ENCODE measurements at regions not wholly inside any gene's neighbourhood (a gene's known extent, or its start where the extent isn't known, plus 50 kb on each side); places are given as distances from the start of the nearest gene placed in this dataset.

- Histone ChIP-seq H3K27ac (ENCODE audit: insufficient read depth, low read length) (no peak overlapping the region), H3K9ac (ENCODE audit: insufficient read depth, low read length) (no peak overlapping the region), H2AFZ (ENCODE audit: low read length) (no peak overlapping the region)
Observed at GRCh38 chr2:14790041-14790640, 157.6 kb downstream of the LRATD1 start.

GRCh38 chr2:14803994-14804393 lies 171.5 kb downstream of the LRATD1 start:
- H2AFZ ChIP-seq (ENCODE audit: low read length): no peak overlapping the region
- H3K9ac ChIP-seq (ENCODE audit: insufficient read depth, low read length): no peak overlapping the region
- TF ChIP-seq EZH2 (IDR thresholded peaks at IDR 0.05; ENCODE audit: low read length, missing control alignments) (no peak), CTCF (conservative IDR thresholded peaks at IDR 0.05 in 1 of 2, IDR thresholded peaks at IDR 0.05 in 1 of 2; ENCODE audit: low read depth in 1 of 2, low read length in 2 of 2) (no peak)
- no peaks in the 10 kb centered on the region for H3K9me3 ChIP-seq (ENCODE audit: control insufficient read depth, insufficient read depth, low read depth, low read length)
- H3K4me1 ChIP-seq (ENCODE audit: control insufficient read depth, extremely low read depth, insufficient read depth, low read length): no peaks in the 10 kb centered on the region
- no peak overlapping the region for H3K4me3 ChIP-seq (replicated peaks in 1 of 4; ENCODE audit: control extremely low read depth in 1 of 4, insufficient read depth in 1 of 4, low read depth in 3 of 4, low read length in 4 of 4)
- H3K27me3 ChIP-seq (ENCODE audit: control insufficient read depth, insufficient read depth, low read length): no peaks in the 10 kb centered on the region
- H3K79me2 ChIP-seq (ENCODE audit: control insufficient read depth, insufficient read depth, low read length): no peaks in the 10 kb centered on the region
- no peaks in the 10 kb centered on the region for H4K20me1 ChIP-seq (ENCODE audit: control insufficient read depth, extremely low read depth, insufficient read depth, low read length)
- H3K27ac ChIP-seq (ENCODE audit: insufficient read depth, low read length): no peak overlapping the region
- H3K4me2 ChIP-seq (ENCODE audit: extremely low read depth, insufficient read depth, low read length): no peak overlapping the region
- no peak for DNase-seq (ENCODE audit: low read depth in 2 of 2)
- no peaks in the 10 kb centered on the region for H3K36me3 ChIP-seq (ENCODE audit: control insufficient read depth, insufficient read depth, low read length)

More at GRCh38 chr2:14790041-14790640, 157.6 kb downstream of the LRATD1 start:
- H3K4me2 ChIP-seq (ENCODE audit: extremely low read depth, insufficient read depth, low read length): no peak overlapping the region
- H3K4me3 ChIP-seq (replicated peaks in 1 of 4; ENCODE audit: control extremely low read depth in 1 of 4, insufficient read depth in 1 of 4, low read depth in 3 of 4, low read length in 4 of 4): no peak overlapping the region
- H3K79me2 ChIP-seq (ENCODE audit: control insufficient read depth, insufficient read depth, low read length): no peaks in the 10 kb centered on the region
- H3K4me1 ChIP-seq (ENCODE audit: control insufficient read depth, extremely low read depth, insufficient read depth, low read length): no peaks in the 10 kb centered on the region
- TF ChIP-seq EZH2 (IDR thresholded peaks at IDR 0.05; ENCODE audit: low read length, missing control alignments) (no peak), CTCF (conservative IDR thresholded peaks at IDR 0.05 in 1 of 2, IDR thresholded peaks at IDR 0.05 in 1 of 2; ENCODE audit: low read depth in 1 of 2, low read length in 2 of 2) (no peak)
- DNase-seq (ENCODE audit: low read depth in 2 of 2): peak in 1 of 2 donors; percentile 66
- H3K9me3 ChIP-seq (ENCODE audit: control insufficient read depth, insufficient read depth, low read depth, low read length): no peaks in the 10 kb centered on the region
- H3K36me3 ChIP-seq (ENCODE audit: control insufficient read depth, insufficient read depth, low read length): no peaks in the 10 kb centered on the region
- no peaks in the 10 kb centered on the region for H3K27me3 ChIP-seq (ENCODE audit: control insufficient read depth, insufficient read depth, low read length)
- no peaks in the 10 kb centered on the region for H4K20me1 ChIP-seq (ENCODE audit: control insufficient read depth, extremely low read depth, insufficient read depth, low read length)

- Histone ChIP-seq H3K79me2 (ENCODE audit: control insufficient read depth, insufficient read depth, low read length) (no peaks in the 10 kb centered on the region), H3K36me3 (ENCODE audit: control insufficient read depth, insufficient read depth, low read length) (no peaks in the 10 kb centered on the region), H3K4me2 (ENCODE audit: extremely low read depth, insufficient read depth, low read length) (no peak overlapping the region), H3K9ac (ENCODE audit: insufficient read depth, low read length) (no peak overlapping the region), H3K4me1 (ENCODE audit: control insufficient read depth, extremely low read depth, insufficient read depth, low read length) (no peaks in the 10 kb centered on the region), H3K27ac (ENCODE audit: insufficient read depth, low read length) (no peak overlapping the region), H2AFZ (ENCODE audit: low read length) (no peak overlapping the region), H3K27me3 (ENCODE audit: control insufficient read depth, insufficient read depth, low read length) (no peaks in the 10 kb centered on the region), H4K20me1 (ENCODE audit: control insufficient read depth, extremely low read depth, insufficient read depth, low read length) (no peaks in the 10 kb centered on the region), H3K9me3 (ENCODE audit: control insufficient read depth, insufficient read depth, low read depth, low read length) (no peaks in the 10 kb centered on the region), H3K4me3 (replicated peaks in 1 of 4; ENCODE audit: control extremely low read depth in 1 of 4, insufficient read depth in 1 of 4, low read depth in 3 of 4, low read length in 4 of 4) (no peak overlapping the region)
- TF ChIP-seq EZH2 (IDR thresholded peaks at IDR 0.05; ENCODE audit: low read length, missing control alignments) (no peak), CTCF (conservative IDR thresholded peaks at IDR 0.05 in 1 of 2, IDR thresholded peaks at IDR 0.05 in 1 of 2; ENCODE audit: low read depth in 1 of 2, low read length in 2 of 2) (no peak)
- no peak for DNase-seq (ENCODE audit: low read depth in 2 of 2)
Observed at GRCh38 chr2:14804902-14805301, 172.4 kb downstream of the LRATD1 start.
